CD14-positive monocyte (primary cell): ENCODE measurements at regions not wholly inside any gene's neighbourhood (a gene's known extent, or its start where the extent isn't known, plus 50 kb on each side); places are given as distances from the start of the nearest gene placed in this dataset.
A peak's percentile ranks its signal among the peaks of the same experiment; 100 is the strongest.

Experiments
- DNase-seq, 3 donors: peaks; one replicate each; pipeline ENCODE4 v3.0.0-alpha.2; 2011 to 2022
- H2AFZ ChIP-seq: 2 replicates; pipeline ENCODE4 v1.6.0; 2012; ENCODE audit warnings: mild to moderate bottlenecking, low read depth, low read length, inconsistent platforms; ENCODE audit not compliant: insufficient read depth, poor library complexity, severe bottlenecking
- H3K27ac ChIP-seq, 2 donors: 1 replicate in 1 of 2; 2 replicates in 1 of 2; pipeline ENCODE4 v1.5.1; 2012 to 2013; ENCODE audit warnings: low read length in 2 of 2, control low read depth in 1 of 2, inconsistent platforms in 1 of 2, low read depth in 1 of 2, mild to moderate bottlenecking in 1 of 2
- H3K27me3 ChIP-seq, 2 donors: one replicate each; pipeline versions ENCODE4 v1.6.0 to v1.6.1; 2011 to 2013; ENCODE audit warnings: low read length in 2 of 2; ENCODE audit not compliant: control insufficient read depth in 2 of 2, insufficient read depth in 2 of 2
- H3K36me3 ChIP-seq, 2 donors: replicated peaks in 1 of 2; 1 replicate in 1 of 2; 2 replicates in 1 of 2; pipeline versions ENCODE4 v1.5.1 to v1.6.1; 2012 to 2013; ENCODE audit warnings: low read length in 2 of 2, control low read depth in 1 of 2, inconsistent platforms in 1 of 2, mild to moderate bottlenecking in 1 of 2; ENCODE audit not compliant: insufficient read depth in 2 of 2, control insufficient read depth in 1 of 2
- H3K4me1 ChIP-seq, 2 donors: 1 replicate in 1 of 2; 2 replicates in 1 of 2; pipeline versions ENCODE4 v1.5.1 to v1.6.1; 2012 to 2013; ENCODE audit warnings: low read length in 2 of 2, control low read depth in 1 of 2, inconsistent platforms in 1 of 2, mild to moderate bottlenecking in 1 of 2, moderate library complexity in 1 of 2; ENCODE audit not compliant: insufficient read depth in 2 of 2, control insufficient read depth in 1 of 2
- H3K4me2 ChIP-seq: replicated peaks from 2 replicates; pipeline ENCODE3; 2012; ENCODE audit warnings: low read length, moderate library complexity, mild to moderate bottlenecking; ENCODE audit not compliant: poor library complexity, severe bottlenecking; ENCODE audit errors: extremely low read depth
- H3K4me3 ChIP-seq, 3 experiments: fragments of 200-600 bp in 1 of 3; sonication (generic) in 1 of 3; replicated peaks in 1 of 3; 1 replicate in 2 of 3; 2 replicates in 1 of 3; pipeline ENCODE4 v1.5.1; 2011 to 2013; ENCODE audit warnings: low read length in 3 of 3, mild to moderate bottlenecking in 3 of 3, control low read depth in 2 of 3, low read depth in 2 of 3, inconsistent platforms in 1 of 3, moderate library complexity in 1 of 3
- H3K79me2 ChIP-seq: 2 replicates; pipeline ENCODE4 v1.6.0; 2012; ENCODE audit warnings: mild to moderate bottlenecking, control low read depth, inconsistent platforms, low read length, moderate library complexity; ENCODE audit not compliant: insufficient read depth
- H3K9ac ChIP-seq: 2 replicates; pipeline ENCODE4 v1.6.0; 2017; ENCODE audit warnings: low read length, mild to moderate bottlenecking; ENCODE audit not compliant: insufficient read depth, poor library complexity, severe bottlenecking
- H3K9me3 ChIP-seq, 2 donors: replicated peaks in 1 of 2; 1 replicate in 1 of 2; 2 replicates in 1 of 2; pipeline versions ENCODE4 v1.5.1 to v1.6.1; 2012 to 2013; ENCODE audit warnings: low read length in 2 of 2, control low read depth in 1 of 2; ENCODE audit not compliant: control insufficient read depth in 1 of 2, insufficient read depth in 1 of 2
- H4K20me1 ChIP-seq: 2 replicates; pipeline ENCODE4 v1.6.0; 2012; ENCODE audit warnings: mild to moderate bottlenecking, low read length, control low read depth, moderate library complexity; ENCODE audit not compliant: insufficient read depth
- H3K27ac Mint-ChIP-seq, 7 donors: one replicate each; pipeline ENCODE4 v1.8.0; 2020; ENCODE audit warnings: mild to moderate bottlenecking in 7 of 7, mixed read lengths in 7 of 7, moderate library complexity in 6 of 7, inconsistent platforms in 2 of 7
- H3K27me3 Mint-ChIP-seq, 3 donors: one replicate each; pipeline ENCODE4 v1.8.0; 2021 to 2022; ENCODE audit warnings: low read depth in 3 of 3, mild to moderate bottlenecking in 3 of 3, mixed read lengths in 3 of 3, moderate library complexity in 3 of 3, inconsistent platforms in 1 of 3
- H3K36me3 Mint-ChIP-seq, 2 donors: one replicate each; pipeline ENCODE4 v1.8.0; 2020; ENCODE audit warnings: mixed read lengths in 2 of 2, inconsistent platforms in 1 of 2, mild to moderate bottlenecking in 1 of 2
- H3K4me1 Mint-ChIP-seq: one replicate; pipeline ENCODE4 v1.8.0; 2020; ENCODE audit warnings: mild to moderate bottlenecking, mixed read lengths
- H3K4me3 Mint-ChIP-seq, 2 donors: one replicate each; pipeline ENCODE4 v1.8.0; 2020; ENCODE audit warnings: mild to moderate bottlenecking in 2 of 2, mixed read lengths in 2 of 2, moderate library complexity in 1 of 2
- H3K9me3 Mint-ChIP-seq, 7 donors: one replicate each; pipeline ENCODE4 v1.8.0; 2020 to 2022; ENCODE audit warnings: mixed read lengths in 7 of 7, mild to moderate bottlenecking in 6 of 7, moderate library complexity in 6 of 7, inconsistent platforms in 2 of 7
- CTCF ChIP-seq: fragments of 200-600 bp; IDR thresholded peaks from one replicate; pipeline ENCODE4 v1.8.0; 2022; ENCODE audit warnings: antibody characterized with exemption, mild to moderate bottlenecking
- WGBS: methylation state at CpG from one replicate; pipeline ENCODE4 v1.1.5; 2013; ENCODE audit warnings: missing lambda C conversion rate; ENCODE audit not compliant: insufficient coverage; 5-methylcytosine and 5-hydroxymethylcytosine counted together
- intact Hi-C, 2 donors: fragments of 100-400 bp; cut with micrococcal nuclease; formaldehyde crosslinking; loops; one replicate each; pipeline versions ENCODE4 v1.15.0 to v1.15.1; 2023

- no peak overlapping the region for H3K9ac ChIP-seq
- H3K4me3 ChIP-seq: no peak overlapping the region
- no peak overlapping the region for H3K27ac ChIP-seq
- 100% methylated on average over 1 of the region's 4 CpGs for WGBS
- H3K36me3 ChIP-seq: no peaks in the 10 kb centered on the region
- H3K27me3 Mint-ChIP-seq: peaks cover 17 to 33% (median 18%) of the 10 kb centered on the region in 3 donors
- H3K27me3 ChIP-seq: peaks cover 9% of the 10 kb centered on the region in 2 donors
- peaks cover 8 to 9% of the 10 kb centered on the region in 2 donors for H3K4me1 ChIP-seq
- H3K36me3 Mint-ChIP-seq: no peaks in the 10 kb centered on the region
- H3K9me3 ChIP-seq: no peaks in the 10 kb centered on the region
- H3K27ac Mint-ChIP-seq: no peak overlapping the region
- H3K4me1 Mint-ChIP-seq: peaks cover 15% of the 10 kb centered on the region
- H2AFZ ChIP-seq: no peak overlapping the region
- intact Hi-C loops: no loop called here
- no peaks in the 10 kb centered on the region for H4K20me1 ChIP-seq
- H3K9me3 Mint-ChIP-seq: peaks cover 0 to 3% (median 0%) of the 10 kb centered on the region in 7 donors
- no peak for DNase-seq
- TF ChIP-seq CTCF: no peak
- peak overlapping the region in 1 of 2 donors; percentile 33 for H3K4me3 Mint-ChIP-seq
- no peak overlapping the region for H3K4me2 ChIP-seq
- no peaks in the 10 kb centered on the region for H3K79me2 ChIP-seq
These were observed 55.0 kb upstream of the TGM3 start for GRCh38 chr20:2240835-2241234.

- Histone ChIP-seq H3K4me2 (no peak overlapping the region), H3K9ac (no peak overlapping the region), H3K36me3 (no peaks in the 10 kb centered on the region), H3K4me1 (peaks cover 8 to 9% of the 10 kb centered on the region in 2 donors), H3K27ac (no peak overlapping the region), H3K4me3 (no peak overlapping the region), H4K20me1 (no peaks in the 10 kb centered on the region), H2AFZ (no peak overlapping the region), H3K9me3 (no peaks in the 10 kb centered on the region), H3K27me3 (peaks cover 13 to 16% of the 10 kb centered on the region in 2 donors), H3K79me2 (no peaks in the 10 kb centered on the region)
- Mint-ChIP-seq H3K36me3 (no peaks in the 10 kb centered on the region), H3K4me1 (peaks cover 8% of the 10 kb centered on the region), H3K27ac (no peak overlapping the region), H3K9me3 (peaks cover 0 to 3% (median 0%) of the 10 kb centered on the region in 7 donors), H3K4me3 (peak overlapping the region in 1 of 2 donors; percentile 4), H3K27me3 (peaks cover 18 to 46% (median 24%) of the 10 kb centered on the region in 3 donors)
- intact Hi-C loops: no loop called here
- no peak for TF ChIP-seq CTCF
- no peak for DNase-seq
- WGBS: 100% methylated on average over 1 of the region's 2 CpGs
These were observed 53.1 kb upstream of the TGM3 start for GRCh38 chr20:2242678-2243077.
